Smooth muscle cell (in vitro differentiated cells): ENCODE measurements at regions not wholly inside any gene's neighbourhood (a gene's known extent, or its start where the extent isn't known, plus 50 kb on each side); places are given as distances from the start of the nearest gene placed in this dataset.

Experiments used
- DNase-seq: peaks from one replicate; lab custom pipeline; 2025; ENCODE audit not compliant: unreplicated experiment; lab: John Stamatoyannopoulos, UW
- H2AFZ ChIP-seq: fragments of 200-600 bp; sonication (generic); 2 replicates; pipeline ENCODE4 v1.6.0; 2016; ENCODE audit warnings: antibody characterized with exemption, low read depth, mild to moderate bottlenecking
- H3F3A ChIP-seq: fragments of 200-600 bp; sonication (generic); 2 replicates; pipeline ENCODE4 v1.6.0; 2017; ENCODE audit warnings: antibody characterized with exemption, low read depth
- H3K27ac ChIP-seq: fragments of 200-600 bp; sonication (generic); 2 replicates; pipeline ENCODE4 v1.5.1; 2016; ENCODE audit warnings: low read depth, mild to moderate bottlenecking
- H3K27me3 ChIP-seq: fragments of 200-600 bp; sonication (generic); 2 replicates; pipeline ENCODE4 v1.6.1; 2016; ENCODE audit warnings: low read depth, mild to moderate bottlenecking
- H3K36me3 ChIP-seq: fragments of 200-600 bp; sonication (generic); 2 replicates; pipeline ENCODE4 v1.5.1; 2016; ENCODE audit warnings: low read depth
- H3K4me1 ChIP-seq: fragments of 200-600 bp; sonication (generic); 2 replicates; pipeline ENCODE4 v1.5.1; 2016; ENCODE audit warnings: low read depth
- H3K4me2 ChIP-seq: fragments of 200-600 bp; sonication (generic); 2 replicates; pipeline ENCODE4 v1.6.0; 2016; ENCODE audit warnings: mild to moderate bottlenecking
- H3K4me3 ChIP-seq: fragments of 200-600 bp; sonication (generic); 2 replicates; pipeline ENCODE4 v1.5.1; 2016; ENCODE audit warnings: mild to moderate bottlenecking
- H3K79me2 ChIP-seq: fragments of 200-600 bp; sonication (generic); 2 replicates; pipeline ENCODE4 v1.6.0; 2016; ENCODE audit warnings: low read depth, mild to moderate bottlenecking
- H3K9ac ChIP-seq: fragments of 200-600 bp; sonication (generic); 2 replicates; pipeline ENCODE4 v1.6.0; 2016; ENCODE audit warnings: low read depth
- H3K9me3 ChIP-seq: fragments of 200-600 bp; sonication (generic); replicated peaks from 2 replicates; pipeline ENCODE4 v1.5.1; 2016; ENCODE audit warnings: low read depth
- H4K20me1 ChIP-seq: fragments of 200-600 bp; sonication (generic); 2 replicates; pipeline ENCODE4 v1.6.0; 2016; ENCODE audit warnings: low read depth
- WGBS: methylation state at CpG from one replicate; pipeline ENCODE4 v1.1.7; 2016; ENCODE audit warnings: low lambda C conversion rate; 5-methylcytosine and 5-hydroxymethylcytosine counted together
- TF ChIP-seq, protein P1 (sequence below): fragments of 200-600 bp; sonication (generic); IDR thresholded peaks from 2 replicates; pipeline ENCODE4 v1.5.1; 2017; ENCODE audit warnings: borderline replicate concordance, mild to moderate bottlenecking, antibody characterized with exemption; ENCODE audit not compliant: insufficient read depth, poor library complexity, severe bottlenecking

DNA sequence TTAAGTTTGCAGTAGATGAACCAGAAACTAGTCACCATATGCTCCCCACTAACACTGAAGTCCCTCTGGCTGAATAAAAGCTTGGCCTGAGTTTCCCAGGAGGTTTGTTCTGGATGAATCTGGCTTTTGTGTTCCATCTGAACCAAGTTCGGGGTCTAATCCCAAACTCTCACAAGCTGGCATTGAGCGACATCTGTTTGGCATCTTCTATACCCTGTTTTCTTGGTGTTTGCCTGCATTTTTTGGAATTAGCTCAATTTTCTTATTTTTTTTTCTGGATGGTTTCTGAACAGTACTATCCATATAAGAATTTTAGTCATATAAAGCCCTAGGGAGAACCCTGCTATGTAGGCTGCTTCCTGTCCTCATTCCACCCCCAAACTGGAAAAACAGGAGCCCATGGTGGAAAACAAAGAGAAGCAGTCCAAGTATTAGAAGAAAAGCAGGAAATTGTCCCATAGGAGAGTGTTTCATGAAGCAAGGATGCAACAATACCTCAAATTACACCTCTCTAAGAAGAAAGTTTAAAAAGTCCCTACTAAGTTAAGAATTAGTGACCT lies 737.1 kb downstream of the DHX35 start:
- H3K36me3 ChIP-seq = no peaks in the 10 kb centered on the region
- H3K9ac ChIP-seq = no peak overlapping the region
- H3K4me2 ChIP-seq = no peak overlapping the region
- 93% methylated on average over 2 of the region's 2 CpGs for WGBS
- no peaks in the 10 kb centered on the region for H3K79me2 ChIP-seq
- DNase-seq = no peak
- H3F3A ChIP-seq = peaks cover 4% of the 10 kb centered on the region
- no peak overlapping the region for H2AFZ ChIP-seq
- no peaks in the 10 kb centered on the region for H3K27me3 ChIP-seq
- H3K27ac ChIP-seq = no peak overlapping the region
- TF ChIP-seq, protein P1, sequence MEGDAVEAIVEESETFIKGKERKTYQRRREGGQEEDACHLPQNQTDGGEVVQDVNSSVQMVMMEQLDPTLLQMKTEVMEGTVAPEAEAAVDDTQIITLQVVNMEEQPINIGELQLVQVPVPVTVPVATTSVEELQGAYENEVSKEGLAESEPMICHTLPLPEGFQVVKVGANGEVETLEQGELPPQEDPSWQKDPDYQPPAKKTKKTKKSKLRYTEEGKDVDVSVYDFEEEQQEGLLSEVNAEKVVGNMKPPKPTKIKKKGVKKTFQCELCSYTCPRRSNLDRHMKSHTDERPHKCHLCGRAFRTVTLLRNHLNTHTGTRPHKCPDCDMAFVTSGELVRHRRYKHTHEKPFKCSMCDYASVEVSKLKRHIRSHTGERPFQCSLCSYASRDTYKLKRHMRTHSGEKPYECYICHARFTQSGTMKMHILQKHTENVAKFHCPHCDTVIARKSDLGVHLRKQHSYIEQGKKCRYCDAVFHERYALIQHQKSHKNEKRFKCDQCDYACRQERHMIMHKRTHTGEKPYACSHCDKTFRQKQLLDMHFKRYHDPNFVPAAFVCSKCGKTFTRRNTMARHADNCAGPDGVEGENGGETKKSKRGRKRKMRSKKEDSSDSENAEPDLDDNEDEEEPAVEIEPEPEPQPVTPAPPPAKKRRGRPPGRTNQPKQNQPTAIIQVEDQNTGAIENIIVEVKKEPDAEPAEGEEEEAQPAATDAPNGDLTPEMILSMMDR = no peak
- H3K9me3 ChIP-seq = no peaks in the 10 kb centered on the region
- H4K20me1 ChIP-seq = no peaks in the 10 kb centered on the region
- no peak overlapping the region for H3K4me3 ChIP-seq
- no peaks in the 10 kb centered on the region for H3K4me1 ChIP-seq

- Histone ChIP-seq H3K4me3 (no peak overlapping the region), H3K9ac (no peak overlapping the region), H3K9me3 (no peaks in the 10 kb centered on the region), H3K79me2 (no peaks in the 10 kb centered on the region), H3F3A (peaks cover 4% of the 10 kb centered on the region), H4K20me1 (no peaks in the 10 kb centered on the region), H3K4me2 (no peak overlapping the region), H3K27ac (no peak overlapping the region), H2AFZ (no peak overlapping the region), H3K36me3 (no peaks in the 10 kb centered on the region), H3K4me1 (no peaks in the 10 kb centered on the region), H3K27me3 (no peaks in the 10 kb centered on the region)
- WGBS = 42% methylated on average over 1 of the region's 1 CpG
- TF ChIP-seq, protein P1 = no peak
- no peak for DNase-seq
These were observed 736.6 kb downstream of the DHX35 start for GRCh38 chr20:39698752-39699151.

- H3K4me1 ChIP-seq = no peaks in the 10 kb centered on the region
- no peak overlapping the region for H3K9ac ChIP-seq
- no peak overlapping the region for H3K4me2 ChIP-seq
- no peaks in the 10 kb centered on the region for H3K9me3 ChIP-seq
- H3K27ac ChIP-seq = no peak overlapping the region
- no peaks in the 10 kb centered on the region for H3F3A ChIP-seq
- no peak overlapping the region for H2AFZ ChIP-seq
- H4K20me1 ChIP-seq = no peaks in the 10 kb centered on the region
- TF ChIP-seq, protein P1 = no peak
- DNase-seq = no peak
- H3K79me2 ChIP-seq = no peaks in the 10 kb centered on the region
- H3K27me3 ChIP-seq = no peaks in the 10 kb centered on the region
- no peak overlapping the region for H3K4me3 ChIP-seq
- 57% methylated on average over 3 of the region's 3 CpGs for WGBS
- H3K36me3 ChIP-seq = no peaks in the 10 kb centered on the region
These were observed 729.2 kb downstream of the DHX35 start for GRCh38 chr20:39691151-39691862.
